ENCODE measurements at regions not wholly inside any gene's neighbourhood (a gene's known extent, or its start where the extent isn't known, plus 50 kb on each side); places are given as distances from the start of the nearest gene placed in this dataset.

DNA sequence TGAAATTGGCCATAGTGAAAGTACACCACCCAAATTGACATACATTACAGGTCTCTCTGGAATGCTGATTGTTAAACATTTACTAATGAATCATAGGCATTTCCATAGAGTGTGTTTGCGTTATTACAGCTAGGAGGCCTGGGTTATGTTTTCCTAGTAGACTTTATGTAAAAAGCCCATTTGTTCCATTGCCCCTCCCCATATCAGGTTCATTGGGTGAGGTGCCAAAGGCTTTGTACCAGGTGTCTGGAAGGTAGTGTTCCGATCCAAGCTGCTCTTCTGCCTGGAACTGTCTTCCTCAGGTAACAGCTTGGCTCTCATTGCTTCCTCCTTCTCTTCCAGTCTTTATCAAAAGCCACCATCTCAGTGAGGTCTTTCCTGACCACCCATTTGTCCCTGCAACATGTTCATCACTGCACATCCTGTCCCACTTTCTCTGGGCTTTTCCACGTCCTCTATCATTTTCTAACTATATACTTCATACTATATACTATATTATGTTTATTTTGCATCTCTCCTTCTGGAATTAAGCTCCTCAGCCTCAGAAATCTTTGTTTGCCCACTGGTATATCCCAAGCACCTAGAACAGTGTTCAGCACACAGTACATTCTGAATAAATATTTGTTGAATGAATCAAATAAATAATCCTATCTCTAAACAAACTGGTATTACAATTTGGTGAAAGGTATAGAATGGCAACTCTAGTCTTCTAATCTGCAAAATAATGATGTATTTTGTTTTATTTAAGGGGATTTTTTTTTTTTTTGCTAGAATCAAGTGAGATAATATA, 252.3 kb downstream of the KTN1 start:
- TF ChIP-seq POLR2AphosphoS5 (IDR thresholded peaks at IDR 0.05) (no peak), POLR2A (IDR thresholded peaks at IDR 0.05) (no peak), EP300 (IDR thresholded peaks at IDR 0.05) (no peak)
- TF ChIP-seq, protein P1, sequence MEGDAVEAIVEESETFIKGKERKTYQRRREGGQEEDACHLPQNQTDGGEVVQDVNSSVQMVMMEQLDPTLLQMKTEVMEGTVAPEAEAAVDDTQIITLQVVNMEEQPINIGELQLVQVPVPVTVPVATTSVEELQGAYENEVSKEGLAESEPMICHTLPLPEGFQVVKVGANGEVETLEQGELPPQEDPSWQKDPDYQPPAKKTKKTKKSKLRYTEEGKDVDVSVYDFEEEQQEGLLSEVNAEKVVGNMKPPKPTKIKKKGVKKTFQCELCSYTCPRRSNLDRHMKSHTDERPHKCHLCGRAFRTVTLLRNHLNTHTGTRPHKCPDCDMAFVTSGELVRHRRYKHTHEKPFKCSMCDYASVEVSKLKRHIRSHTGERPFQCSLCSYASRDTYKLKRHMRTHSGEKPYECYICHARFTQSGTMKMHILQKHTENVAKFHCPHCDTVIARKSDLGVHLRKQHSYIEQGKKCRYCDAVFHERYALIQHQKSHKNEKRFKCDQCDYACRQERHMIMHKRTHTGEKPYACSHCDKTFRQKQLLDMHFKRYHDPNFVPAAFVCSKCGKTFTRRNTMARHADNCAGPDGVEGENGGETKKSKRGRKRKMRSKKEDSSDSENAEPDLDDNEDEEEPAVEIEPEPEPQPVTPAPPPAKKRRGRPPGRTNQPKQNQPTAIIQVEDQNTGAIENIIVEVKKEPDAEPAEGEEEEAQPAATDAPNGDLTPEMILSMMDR (IDR thresholded peaks at IDR 0.05): no peak
